ENCODE measurements at regions not wholly inside any gene's neighbourhood (a gene's known extent, or its start where the extent isn't known, plus 50 kb on each side); places are given as distances from the start of the nearest gene placed in this dataset.

DNA sequence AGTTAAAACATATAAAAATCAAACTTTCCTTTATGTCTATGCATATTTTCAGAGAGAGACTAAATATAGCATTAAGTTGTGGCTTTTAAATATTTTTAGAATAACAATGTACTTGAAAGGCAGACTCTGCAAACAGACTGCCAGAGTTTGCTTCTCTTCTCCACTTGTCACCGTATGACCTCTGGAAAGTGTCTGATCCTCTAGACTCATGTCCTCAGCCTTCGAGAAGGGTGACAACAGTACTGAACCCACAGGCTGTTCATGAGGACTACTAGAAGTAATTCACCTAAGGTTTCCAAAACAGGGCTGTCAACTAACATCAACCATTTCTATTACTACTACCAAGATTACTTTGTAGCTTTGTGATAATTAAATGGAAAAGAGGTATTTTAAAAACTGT lies 167.7 kb upstream of the TBCA start:
- intact Hi-C loops (cut with DNase I), result no loop called here

DNA sequence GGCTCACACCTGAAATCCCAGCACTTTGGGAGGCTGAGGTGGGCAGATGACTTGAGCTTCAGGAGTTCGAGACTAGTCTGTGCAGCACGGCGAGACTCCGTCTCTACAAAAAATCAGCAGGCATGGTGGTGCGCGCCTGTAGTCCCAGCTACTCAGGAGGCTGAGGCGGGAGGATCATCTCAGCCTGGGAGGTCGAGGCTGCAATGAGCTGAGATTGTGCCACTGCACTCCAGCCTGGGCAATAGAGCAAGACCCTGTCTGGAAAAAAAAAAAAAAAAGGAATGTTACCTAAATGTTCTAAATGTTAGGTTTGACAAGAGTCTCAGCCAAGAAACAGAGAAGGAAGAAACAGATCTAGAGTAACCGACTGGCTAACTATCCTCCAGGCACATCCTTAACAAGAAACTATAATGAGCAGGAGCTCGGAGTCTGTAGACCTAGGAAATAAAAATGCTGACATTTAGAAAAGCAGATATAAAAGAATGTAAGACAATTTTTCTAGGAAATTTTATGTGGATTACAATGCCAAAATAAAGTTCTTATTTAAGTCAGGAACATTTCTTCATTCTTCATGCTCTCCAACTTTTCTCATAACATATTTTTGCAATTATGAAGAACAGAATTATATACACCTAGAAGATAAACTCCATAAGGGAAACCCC lies 166.6 kb upstream of the TBCA start:
- intact Hi-C loops (cut with DNase I), result no loop called here
- H3K9me3 ChIP-seq, result no peaks in the 10 kb centered on the region
- H3K27ac ChIP-seq, result no peak overlapping the region
- DNase-seq, result no peak
- H3K27me3 ChIP-seq, result no peaks in the 10 kb centered on the region
- H3K4me1 ChIP-seq, result no peaks in the 10 kb centered on the region
- no peak overlapping the region for H3K4me3 ChIP-seq
- H3K36me3 ChIP-seq, result no peaks in the 10 kb centered on the region
- no peak for TF ChIP-seq POLR2A (IDR thresholded peaks at IDR 0.05)
- TF ChIP-seq EP300 (IDR thresholded peaks at IDR 0.05), result no peak
- TF ChIP-seq, protein P1, sequence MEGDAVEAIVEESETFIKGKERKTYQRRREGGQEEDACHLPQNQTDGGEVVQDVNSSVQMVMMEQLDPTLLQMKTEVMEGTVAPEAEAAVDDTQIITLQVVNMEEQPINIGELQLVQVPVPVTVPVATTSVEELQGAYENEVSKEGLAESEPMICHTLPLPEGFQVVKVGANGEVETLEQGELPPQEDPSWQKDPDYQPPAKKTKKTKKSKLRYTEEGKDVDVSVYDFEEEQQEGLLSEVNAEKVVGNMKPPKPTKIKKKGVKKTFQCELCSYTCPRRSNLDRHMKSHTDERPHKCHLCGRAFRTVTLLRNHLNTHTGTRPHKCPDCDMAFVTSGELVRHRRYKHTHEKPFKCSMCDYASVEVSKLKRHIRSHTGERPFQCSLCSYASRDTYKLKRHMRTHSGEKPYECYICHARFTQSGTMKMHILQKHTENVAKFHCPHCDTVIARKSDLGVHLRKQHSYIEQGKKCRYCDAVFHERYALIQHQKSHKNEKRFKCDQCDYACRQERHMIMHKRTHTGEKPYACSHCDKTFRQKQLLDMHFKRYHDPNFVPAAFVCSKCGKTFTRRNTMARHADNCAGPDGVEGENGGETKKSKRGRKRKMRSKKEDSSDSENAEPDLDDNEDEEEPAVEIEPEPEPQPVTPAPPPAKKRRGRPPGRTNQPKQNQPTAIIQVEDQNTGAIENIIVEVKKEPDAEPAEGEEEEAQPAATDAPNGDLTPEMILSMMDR (IDR thresholded peaks at IDR 0.05), result no peak
- no peak for TF ChIP-seq POLR2AphosphoS5 (IDR thresholded peaks at IDR 0.05)
- WGBS, 2 donors, result 86 to 87% methylated on average over 10 of the region's 10 CpGs

More for the DNA sequence above, 167.7 kb upstream of the TBCA start:
- Histone ChIP-seq H3K27ac (no peak overlapping the region), H3K27me3 (no peaks in the 10 kb centered on the region), H3K4me1 (no peaks in the 10 kb centered on the region), H3K4me3 (no peak overlapping the region), H3K9me3 (no peaks in the 10 kb centered on the region), H3K36me3 (no peaks in the 10 kb centered on the region)
- TF ChIP-seq POLR2A (IDR thresholded peaks at IDR 0.05) (no peak), EP300 (IDR thresholded peaks at IDR 0.05) (no peak), POLR2AphosphoS5 (IDR thresholded peaks at IDR 0.05) (no peak)
- TF ChIP-seq, protein P1 (IDR thresholded peaks at IDR 0.05), result no peak
- WGBS, 2 donors, result 54 to 74% methylated on average over 2 of the region's 2 CpGs
- DNase-seq, result no peak

DNA sequence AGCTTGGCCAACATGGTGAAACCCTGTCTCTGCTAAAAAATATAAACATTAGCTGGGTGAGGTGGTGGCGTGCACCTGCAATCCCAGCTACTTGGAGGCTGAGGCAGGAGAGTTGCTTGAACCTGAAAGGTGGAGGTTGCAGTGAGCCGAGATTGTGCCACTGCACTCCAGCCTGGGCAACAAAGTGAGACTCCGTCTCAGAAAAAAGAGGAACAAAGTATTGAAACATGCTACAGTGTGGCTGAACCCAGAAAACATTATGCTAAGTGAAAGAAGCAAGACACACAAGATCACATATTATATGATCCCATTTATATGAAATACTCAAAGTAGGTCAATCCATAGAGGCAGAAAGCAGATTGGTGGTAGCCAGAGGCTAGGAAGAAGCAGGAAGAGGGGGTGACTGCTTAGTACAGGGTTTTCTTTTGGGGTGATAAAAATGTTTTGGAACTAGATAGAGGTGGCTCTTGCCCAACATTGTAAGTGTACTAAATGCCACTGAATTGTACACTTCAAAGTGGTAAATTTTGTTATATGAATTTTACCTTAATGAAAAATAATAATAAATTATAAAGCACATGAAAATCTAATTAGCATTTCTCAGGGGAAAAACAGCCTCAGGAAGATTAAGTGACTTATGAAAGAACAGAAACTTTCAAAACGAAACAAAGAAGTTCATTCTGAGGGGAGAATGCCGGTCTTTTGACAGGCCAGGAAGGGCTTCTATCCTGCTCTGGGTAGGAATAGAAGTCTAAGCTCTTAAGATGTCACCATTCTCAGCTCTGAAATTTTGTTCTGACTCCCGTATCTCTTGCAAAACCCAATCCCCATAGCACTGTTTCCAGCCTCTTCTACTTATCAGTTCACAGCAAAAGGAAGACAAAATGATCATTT lies 161.1 kb upstream of the TBCA start:
- Histone ChIP-seq H3K9me3 (no peaks in the 10 kb centered on the region), H3K27me3 (no peaks in the 10 kb centered on the region), H3K4me3 (no peak overlapping the region), H3K27ac (no peak overlapping the region), H3K4me1 (no peaks in the 10 kb centered on the region), H3K36me3 (no peaks in the 10 kb centered on the region)
- intact Hi-C loops (cut with DNase I), result no loop called here
- TF ChIP-seq, protein P1 (IDR thresholded peaks at IDR 0.05), result no peak
- no peak for TF ChIP-seq POLR2AphosphoS5 (IDR thresholded peaks at IDR 0.05)
- no peak for TF ChIP-seq POLR2A (IDR thresholded peaks at IDR 0.05)
- TF ChIP-seq EP300 (IDR thresholded peaks at IDR 0.05), result no peak
- no peak for DNase-seq
- 67 to 79% methylated on average over 6 of the region's 6 CpGs for WGBS, 2 donors

DNA sequence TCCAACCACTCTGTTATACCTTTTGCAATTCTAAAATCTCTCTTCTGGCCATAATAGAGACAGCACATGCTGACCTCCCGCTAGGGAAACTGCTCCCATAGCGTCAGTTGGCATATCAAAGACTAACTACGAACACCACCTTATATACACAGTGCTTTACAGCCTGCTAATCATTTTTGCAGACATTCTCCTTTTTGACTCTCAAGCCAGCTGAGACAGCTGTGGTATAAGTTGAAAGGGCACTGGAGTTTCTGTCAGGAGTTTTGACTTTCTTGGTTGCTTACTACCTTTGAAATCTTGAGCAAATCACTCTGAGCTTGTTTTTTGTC lies 160.2 kb upstream of the TBCA start:
- 44 to 74% methylated on average over 3 of the region's 3 CpGs for WGBS, 2 donors
- no peak overlapping the region for H3K27ac ChIP-seq
- DNase-seq, result no peak
- H3K4me1 ChIP-seq, result no peaks in the 10 kb centered on the region
- no peak overlapping the region for H3K4me3 ChIP-seq
- H3K36me3 ChIP-seq, result no peaks in the 10 kb centered on the region
- intact Hi-C loops (cut with DNase I), result no loop called here
- H3K9me3 ChIP-seq, result no peaks in the 10 kb centered on the region
- TF ChIP-seq POLR2AphosphoS5 (IDR thresholded peaks at IDR 0.05) (no peak), EP300 (IDR thresholded peaks at IDR 0.05) (no peak), POLR2A (IDR thresholded peaks at IDR 0.05) (no peak)
- TF ChIP-seq, protein P1 (IDR thresholded peaks at IDR 0.05), result no peak
- no peaks in the 10 kb centered on the region for H3K27me3 ChIP-seq

Measured in sigmoid colon (tissue), 6 donors.